ENCODE measurements at regions not wholly inside any gene's neighbourhood (a gene's known extent, or its start where the extent isn't known, plus 50 kb on each side); places are given as distances from the start of the nearest gene placed in this dataset.
"Not testable (repeated sequence)": the region's sequence is repeated elsewhere in the genome, so short reads cannot be mapped to it uniquely, and the experiment has no call there.

DNA sequence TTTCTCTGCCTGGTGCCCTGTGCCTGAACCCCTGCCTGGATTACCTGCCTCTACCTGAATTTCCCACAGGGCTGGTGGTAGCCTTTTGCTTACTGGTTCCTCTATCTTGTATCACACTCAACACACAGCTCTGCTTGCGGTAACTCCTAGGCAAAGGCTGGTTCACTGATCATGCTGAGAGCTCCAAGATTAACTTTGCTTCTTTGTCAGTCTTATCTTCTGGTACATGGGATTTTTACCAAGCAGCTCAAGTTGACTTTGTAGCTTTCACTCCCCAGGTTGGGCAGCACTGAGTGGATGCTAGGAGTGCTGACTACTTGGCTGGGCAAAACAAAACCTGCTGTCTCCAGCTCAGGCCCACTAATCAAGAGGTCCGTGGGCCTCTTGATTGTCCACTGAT lies 145.9 kb upstream of the GLRA1 start:
- Mint-ChIP-seq H3K4me1 (no peaks in the 10 kb centered on the region), H3K4me3 (no peak overlapping the region), H3K27me3 (peaks cover 4% of the 10 kb centered on the region), H3K27ac (no peak overlapping the region), H3K36me3 (ENCODE audit: low read depth) (no peaks in the 10 kb centered on the region), H3K9me3 (no peaks in the 10 kb centered on the region)
- ChIA-PET POLR2A (no interaction called here), CTCF (no interaction called here)
- no peak for DNase-seq

DNA sequence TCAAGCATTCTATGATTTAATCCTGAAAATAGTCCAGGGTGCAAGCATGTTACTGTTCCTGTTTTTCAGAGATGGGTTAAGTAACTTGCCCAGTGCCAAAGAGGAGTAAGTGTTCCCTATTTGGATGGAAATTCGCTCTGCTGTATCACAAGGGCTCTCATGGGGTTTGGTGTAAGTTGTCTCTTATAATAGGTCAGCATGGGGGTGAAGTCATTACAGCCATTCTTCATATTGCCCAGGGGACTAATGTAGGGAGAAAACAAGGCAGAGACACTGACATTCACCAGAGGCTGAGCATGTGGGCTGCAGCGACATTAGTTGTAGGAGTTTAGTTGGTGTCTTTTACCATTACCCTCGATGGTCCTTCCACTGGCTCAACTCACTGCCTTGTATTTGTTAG lies 142.1 kb upstream of the GLRA1 start:
- Mint-ChIP-seq H3K4me3 (no peak overlapping the region), H3K36me3 (ENCODE audit: low read depth) (no peaks in the 10 kb centered on the region), H3K4me1 (no peaks in the 10 kb centered on the region), H3K27me3 (no peaks in the 10 kb centered on the region), H3K9me3 (no peaks in the 10 kb centered on the region), H3K27ac (no peak overlapping the region)
- DNase-seq, result no peak
- ChIA-PET POLR2A (interaction anchor here (0.8 kb wide), 1 partner anchor 43 kb away, joined by 3 read pairs; no protein-coding TSS in a partner anchor), CTCF (no interaction called here)

DNA sequence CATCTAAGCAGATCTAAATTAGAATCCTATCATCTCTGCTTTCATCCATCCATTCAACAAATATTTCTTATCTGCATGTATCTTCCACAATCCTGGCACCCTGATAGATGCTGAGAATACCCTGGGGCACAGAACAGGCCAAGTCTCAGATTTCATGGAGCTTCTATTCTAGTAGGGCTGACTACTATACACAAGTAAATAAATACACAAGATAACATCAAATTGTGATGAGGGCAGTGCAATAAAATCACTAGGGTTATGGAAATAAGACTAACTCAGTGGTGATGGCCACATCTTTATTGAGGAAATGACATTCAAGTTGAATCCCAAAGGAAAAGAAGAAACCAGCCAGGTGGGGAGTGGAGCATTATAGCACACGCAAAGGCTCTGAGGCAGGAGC lies 138.4 kb upstream of the GLRA1 start:
- H3K36me3 Mint-ChIP-seq (ENCODE audit: low read depth), result no peaks in the 10 kb centered on the region

DNA sequence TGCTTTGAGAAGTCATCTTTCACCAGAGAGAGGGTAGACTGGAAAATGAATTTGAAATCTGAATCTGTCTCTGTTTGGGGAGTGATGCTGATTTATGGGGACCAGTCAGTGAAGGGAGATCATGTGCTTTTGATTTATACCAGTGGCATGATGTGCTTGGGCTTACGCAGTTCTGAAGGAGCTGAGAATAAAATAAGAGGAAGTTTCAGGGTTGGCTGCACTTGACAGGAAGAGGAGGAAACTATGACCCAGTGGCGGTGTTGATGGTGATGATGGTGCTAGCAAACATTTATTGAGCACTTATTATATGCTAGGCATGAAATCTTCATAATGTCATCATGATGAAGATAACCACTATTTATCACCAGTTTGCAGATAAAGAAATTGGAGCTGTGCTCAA lies 136.4 kb upstream of the GLRA1 start:
- Mint-ChIP-seq H3K27me3 (no peaks in the 10 kb centered on the region), H3K4me1 (no peaks in the 10 kb centered on the region), H3K27ac (no peak overlapping the region), H3K9me3 (no peaks in the 10 kb centered on the region), H3K36me3 (ENCODE audit: low read depth) (no peaks in the 10 kb centered on the region), H3K4me3 (no peak overlapping the region)
- CTCF ChIA-PET, result no interaction called here
- POLR2A ChIA-PET, result no interaction called here
- no peak for DNase-seq

More for the DNA sequence above, 138.4 kb upstream of the GLRA1 start:
- ChIA-PET POLR2A (no interaction called here), CTCF (no interaction called here)
- no peaks in the 10 kb centered on the region for H3K9me3 Mint-ChIP-seq
- no peaks in the 10 kb centered on the region for H3K27me3 Mint-ChIP-seq
- no peak for DNase-seq
- H3K4me1 Mint-ChIP-seq, result no peaks in the 10 kb centered on the region
- no peak overlapping the region for H3K4me3 Mint-ChIP-seq
- H3K27ac Mint-ChIP-seq, result no peak overlapping the region

DNA sequence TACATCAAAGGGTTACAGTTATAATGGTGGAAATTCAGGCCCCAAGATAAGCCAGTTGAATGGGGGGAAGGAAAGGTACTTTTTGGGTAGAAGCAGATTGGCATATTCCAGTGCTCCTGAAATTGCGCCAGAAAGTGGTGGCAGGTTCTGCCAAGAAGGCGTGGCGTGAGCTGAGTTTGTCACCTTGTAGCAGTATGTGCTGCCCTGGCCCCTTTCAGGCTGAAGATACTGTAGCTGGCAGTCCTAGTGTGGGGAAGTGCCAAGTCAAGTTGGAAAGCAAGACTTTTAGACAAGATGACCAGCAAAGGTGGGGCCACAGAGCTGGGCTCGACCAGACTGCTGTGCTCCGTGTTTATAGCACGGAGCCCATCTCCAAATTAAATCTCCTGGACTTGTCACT lies 133.6 kb upstream of the GLRA1 start:
- Mint-ChIP-seq H3K36me3 (ENCODE audit: low read depth) (no peaks in the 10 kb centered on the region), H3K27me3 (no peaks in the 10 kb centered on the region), H3K4me1 (no peaks in the 10 kb centered on the region), H3K27ac (no peak overlapping the region), H3K4me3 (no peak overlapping the region), H3K9me3 (peaks cover 3% of the 10 kb centered on the region)
- ChIA-PET POLR2A (no interaction called here), CTCF (no interaction called here)
- no peak for DNase-seq

DNA sequence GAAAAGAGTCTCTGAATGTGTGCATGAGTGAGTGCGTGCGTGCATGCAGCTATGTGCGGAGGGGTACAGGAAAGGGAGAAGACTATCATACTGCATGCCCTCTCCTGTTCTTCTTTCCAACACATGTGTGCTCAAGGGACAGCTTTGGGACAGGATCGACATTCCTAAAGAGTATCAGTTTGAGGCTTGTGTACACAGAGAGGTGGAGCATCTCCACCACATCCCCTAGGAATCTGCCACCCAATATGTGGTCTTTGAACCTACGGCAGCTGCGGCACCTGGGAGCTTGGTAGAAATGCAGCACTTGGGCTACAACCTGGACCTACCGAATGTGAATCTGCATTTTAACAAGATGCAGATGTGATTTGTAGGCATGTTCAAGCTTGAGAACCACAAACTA lies 132.3 kb upstream of the GLRA1 start:
- ChIA-PET POLR2A (no interaction called here), CTCF (no interaction called here)
- H3K36me3 Mint-ChIP-seq (ENCODE audit: low read depth), result no peaks in the 10 kb centered on the region
- no peak for DNase-seq
- no peaks in the 10 kb centered on the region for H3K27me3 Mint-ChIP-seq
- H3K9me3 Mint-ChIP-seq, result peaks cover 6% of the 10 kb centered on the region
- H3K4me3 Mint-ChIP-seq, result no peak overlapping the region
- H3K4me1 Mint-ChIP-seq, result no peaks in the 10 kb centered on the region
- H3K27ac Mint-ChIP-seq, result no peak overlapping the region

DNA sequence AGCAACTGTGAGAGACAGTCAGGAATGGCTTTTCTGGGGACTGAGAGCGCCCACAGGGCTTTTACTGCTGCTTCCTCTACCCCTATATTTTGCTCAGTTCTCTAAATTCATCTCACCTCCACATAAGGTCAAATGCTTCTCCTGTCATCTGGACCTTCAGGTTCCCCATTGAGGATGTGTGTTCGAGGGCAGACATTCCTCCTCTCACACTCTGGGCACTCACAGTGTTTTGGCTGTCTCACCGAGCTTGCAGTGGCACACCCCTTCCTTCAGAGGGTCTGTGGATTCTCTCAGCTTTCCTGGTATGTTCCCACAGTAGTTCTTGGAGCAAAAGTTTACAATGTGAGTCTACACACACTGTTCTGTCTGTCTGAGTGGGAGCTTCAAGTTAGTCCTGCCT lies 127.8 kb upstream of the GLRA1 start:
- peaks cover 9% of the 10 kb centered on the region for H3K9me3 Mint-ChIP-seq
- H3K27me3 Mint-ChIP-seq, result no peaks in the 10 kb centered on the region
- no peak overlapping the region for H3K4me3 Mint-ChIP-seq
- DNase-seq, result no peak
- no peak overlapping the region for H3K27ac Mint-ChIP-seq
- ChIA-PET CTCF (no interaction called here), POLR2A (no interaction called here)
- H3K36me3 Mint-ChIP-seq (ENCODE audit: low read depth), result no peaks in the 10 kb centered on the region
- H3K4me1 Mint-ChIP-seq, result no peaks in the 10 kb centered on the region

DNA sequence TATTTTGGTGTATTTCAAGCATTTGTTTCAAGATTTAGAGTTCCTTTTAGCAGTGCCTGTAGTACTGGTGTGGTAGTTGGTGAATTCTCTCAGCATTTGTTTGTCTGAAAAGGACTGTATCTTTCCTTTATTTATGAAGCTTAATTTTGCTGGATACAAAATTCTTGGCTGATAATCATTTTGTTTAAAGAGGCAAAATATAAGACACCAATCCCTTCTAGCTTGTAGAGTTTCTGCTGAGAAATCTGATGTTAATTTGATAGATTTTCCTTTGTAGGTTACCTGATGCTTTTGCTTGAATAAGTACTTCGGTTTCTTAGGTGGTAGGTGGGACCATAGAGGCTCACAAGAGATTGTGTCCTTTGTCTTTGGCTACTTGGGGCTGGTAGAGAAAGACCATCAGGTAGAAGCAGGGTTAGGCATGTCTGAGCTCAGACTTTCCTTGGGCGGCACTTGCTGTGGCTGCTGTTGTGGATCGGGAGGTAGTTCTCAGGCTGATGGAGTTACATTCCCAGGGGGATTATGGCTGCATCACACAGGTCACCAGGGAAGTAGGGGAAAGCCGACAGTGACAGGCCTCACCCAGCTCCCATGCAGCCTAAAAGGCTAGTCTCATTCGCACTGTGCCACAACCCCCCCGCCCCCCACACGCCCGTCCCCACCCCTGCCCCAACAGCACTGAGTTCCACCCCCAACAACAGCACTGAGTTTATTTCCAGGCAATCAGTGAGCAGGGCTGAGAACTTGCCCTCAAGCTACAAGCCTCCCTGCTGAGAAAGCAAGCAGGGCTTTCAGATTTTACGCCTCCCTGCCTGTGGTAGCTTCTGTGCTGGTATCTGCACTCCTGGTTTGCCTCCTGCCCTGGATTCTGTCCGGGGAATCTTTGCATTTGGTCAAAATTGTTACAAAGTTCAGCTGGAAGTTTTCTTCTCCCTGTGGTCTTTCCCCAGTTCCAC lies 127.1 kb upstream of the GLRA1 start:
- H3K9me3 Mint-ChIP-seq, result peaks cover 9% of the 10 kb centered on the region
- no peaks in the 10 kb centered on the region for H3K27me3 Mint-ChIP-seq
- POLR2A ChIA-PET, result no interaction called here
- no peaks in the 10 kb centered on the region for H3K4me1 Mint-ChIP-seq
- no peak for DNase-seq
- no peaks in the 10 kb centered on the region for H3K36me3 Mint-ChIP-seq (ENCODE audit: low read depth)
- no peak overlapping the region for H3K27ac Mint-ChIP-seq
- CTCF ChIA-PET, result no interaction called here
- no peak overlapping the region for H3K4me3 Mint-ChIP-seq

DNA sequence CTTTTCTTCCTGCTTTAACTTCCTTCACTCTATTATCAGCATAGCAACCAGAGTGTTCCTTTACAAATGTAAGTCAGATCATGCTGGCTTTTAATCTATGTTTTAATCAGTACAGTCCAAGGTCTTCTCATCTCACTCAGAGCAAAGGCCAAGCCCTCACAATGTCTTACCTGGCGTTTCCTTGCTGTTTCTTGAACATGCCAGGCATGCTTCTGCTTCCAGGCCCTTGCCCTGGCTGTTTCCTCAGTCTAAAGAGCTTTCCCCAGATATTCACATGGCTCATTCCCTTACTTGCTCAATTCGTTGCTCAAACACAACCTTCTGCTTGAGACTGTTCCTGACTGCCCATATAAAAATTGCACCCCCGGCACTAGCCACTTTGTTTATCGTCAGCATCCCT lies 121.7 kb upstream of the GLRA1 start:
- ChIA-PET POLR2A (no interaction called here), CTCF (no interaction called here)
- Mint-ChIP-seq H3K27ac (no peak overlapping the region), H3K27me3 (no peaks in the 10 kb centered on the region), H3K9me3 (peaks cover 4% of the 10 kb centered on the region), H3K4me1 (no peaks in the 10 kb centered on the region), H3K36me3 (ENCODE audit: low read depth) (no peaks in the 10 kb centered on the region), H3K4me3 (no peak overlapping the region)
- DNase-seq, result no peak

DNA sequence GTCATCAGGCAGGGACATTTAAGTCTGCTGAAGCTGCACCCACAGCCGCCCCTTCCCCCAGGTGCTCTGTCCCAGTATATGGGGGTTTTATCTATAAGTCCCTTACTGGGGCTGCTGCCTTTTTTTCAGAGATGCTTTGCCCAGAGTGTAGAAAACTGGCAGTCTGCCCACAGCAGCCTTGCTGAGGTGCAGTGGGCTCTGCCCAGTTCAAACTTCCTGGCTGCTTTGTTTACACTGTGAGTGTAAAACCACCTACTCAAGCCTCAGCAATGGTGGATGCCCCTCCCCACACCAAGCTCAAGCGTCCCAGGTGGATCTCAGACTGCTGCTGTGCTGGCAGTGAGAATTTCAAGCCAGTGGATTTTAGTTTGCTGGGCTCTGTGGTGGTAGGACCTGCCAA lies 114.2 kb upstream of the GLRA1 start:
- H3K27ac Mint-ChIP-seq; H3K36me3 Mint-ChIP-seq (ENCODE audit: low read depth); H3K4me3 Mint-ChIP-seq; H3K27me3 Mint-ChIP-seq; H3K4me1 Mint-ChIP-seq; H3K9me3 Mint-ChIP-seq; POLR2A ChIA-PET: not testable (repeated sequence)
- peak; percentile 16 for DNase-seq
- CTCF ChIA-PET, result interaction anchor here (0.8 kb wide), 1 partner anchor 436 kb away, joined by 4 read pairs; no protein-coding TSS in a partner anchor

DNA sequence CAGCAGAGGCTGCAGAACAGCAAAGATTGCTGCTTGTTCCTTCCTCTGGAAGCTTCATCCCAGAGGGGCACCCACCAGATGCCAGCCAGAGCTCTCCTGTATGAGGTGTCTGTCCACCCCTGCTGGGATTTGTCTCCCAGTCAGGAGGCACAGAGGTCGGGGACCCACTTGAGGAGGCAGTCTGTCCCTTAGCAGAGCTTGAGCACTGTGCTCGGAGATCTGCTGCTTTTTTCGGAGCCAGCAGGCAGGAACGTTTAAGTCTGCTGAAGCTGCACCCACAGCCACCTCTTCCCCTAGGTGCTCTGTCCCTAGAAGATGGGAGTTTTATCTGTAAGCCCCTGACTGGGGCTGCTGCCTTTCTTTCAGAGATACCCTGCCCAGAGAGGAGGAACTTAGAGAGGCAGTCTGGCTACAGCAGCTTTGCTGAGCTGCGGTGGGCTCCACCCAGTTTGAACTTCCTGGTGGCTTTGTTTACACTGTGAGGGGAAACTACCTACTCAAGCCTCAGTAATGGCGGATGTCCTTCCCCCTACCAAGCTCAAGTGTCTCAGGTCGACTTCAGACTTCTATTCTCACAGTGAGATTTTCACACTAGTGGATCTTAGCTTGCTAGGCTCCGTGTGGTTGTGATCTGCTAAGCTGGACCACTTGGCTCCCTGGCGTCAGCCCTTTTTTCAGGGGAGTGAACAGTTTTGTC lies 101.8 kb upstream of the GLRA1 start:
- peaks cover 22% of the 10 kb centered on the region for H3K36me3 Mint-ChIP-seq (ENCODE audit: low read depth)
- not testable (repeated sequence) for H3K27me3 Mint-ChIP-seq, H3K4me3 Mint-ChIP-seq
- peak; percentile 73 for DNase-seq
- ChIA-PET POLR2A (interaction anchor here (0.7 to 1.2 kb wide), 2 partner anchors 22 to 255 kb away, joined by 3 to 4 read pairs; partner anchors contain the start of gene G3BP1), CTCF (interaction anchor here (1.0 to 1.1 kb wide), 2 partner anchors 78 to 201 kb away, joined by 3 to 5 read pairs; no protein-coding TSS in a partner anchor)
- peaks cover 22% of the 10 kb centered on the region for H3K4me1 Mint-ChIP-seq
- H3K9me3 Mint-ChIP-seq, result peaks cover 35% of the 10 kb centered on the region
- peak overlapping the region; percentile 70 for H3K27ac Mint-ChIP-seq

DNA sequence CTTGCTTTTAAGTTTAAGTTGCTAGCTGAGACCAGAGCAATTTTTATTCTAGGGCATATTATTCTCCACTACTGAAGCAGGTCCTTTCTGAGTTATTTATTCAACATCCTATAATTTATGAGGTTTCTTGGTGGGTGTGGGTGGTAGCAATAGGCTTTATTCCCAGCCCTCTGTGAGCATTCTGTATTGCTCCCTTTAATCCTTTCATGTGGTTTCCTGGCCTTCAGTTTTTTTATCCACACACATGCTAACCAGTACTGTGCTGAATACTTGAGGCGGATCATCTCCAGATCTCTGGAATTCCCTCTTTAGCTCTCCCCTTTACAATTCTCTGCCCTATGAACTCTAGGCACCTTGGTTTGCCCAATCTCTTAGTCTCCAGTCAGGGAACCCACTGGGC lies 91.8 kb upstream of the GLRA1 start:
- no peak overlapping the region for H3K4me3 Mint-ChIP-seq
- H3K27ac Mint-ChIP-seq, result no peak overlapping the region
- H3K9me3 Mint-ChIP-seq, result peaks cover 7% of the 10 kb centered on the region
- no peaks in the 10 kb centered on the region for H3K36me3 Mint-ChIP-seq (ENCODE audit: low read depth)
- ChIA-PET CTCF (no interaction called here), POLR2A (no interaction called here)
- H3K4me1 Mint-ChIP-seq, result no peaks in the 10 kb centered on the region
- no peaks in the 10 kb centered on the region for H3K27me3 Mint-ChIP-seq
- no peak for DNase-seq

DNA sequence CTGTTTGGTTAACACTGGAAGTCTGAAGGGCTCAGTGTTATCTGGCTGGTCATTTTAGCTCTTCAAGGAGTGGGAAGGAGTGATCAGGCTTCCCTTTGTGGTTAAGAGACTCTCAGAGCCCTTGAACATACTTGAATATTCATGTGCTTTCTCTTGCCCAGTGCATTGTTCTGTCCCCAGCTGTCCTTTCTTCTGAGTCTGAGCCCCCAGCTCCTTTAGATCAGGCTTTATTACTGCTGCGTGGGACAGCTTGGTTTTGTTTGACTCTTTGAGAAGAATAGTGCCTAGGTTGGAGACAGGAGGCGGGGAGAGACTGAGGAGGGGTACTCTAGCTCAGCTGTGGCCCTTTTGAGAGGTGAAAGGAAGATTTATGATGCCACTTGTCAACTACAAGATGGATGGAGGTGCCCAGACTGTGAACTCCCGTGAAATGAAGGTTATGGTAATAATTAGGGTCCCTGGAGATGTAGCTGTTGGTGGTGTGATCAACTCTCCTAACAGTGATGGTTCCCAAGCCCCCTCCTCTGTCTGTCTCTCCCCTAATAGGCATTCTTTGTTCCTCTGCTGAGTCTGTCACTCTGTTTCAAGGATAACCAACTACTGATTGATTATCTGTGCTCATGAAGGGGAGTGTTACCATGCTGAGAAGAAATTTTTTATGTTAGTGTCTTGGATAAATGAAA lies 83.1 kb upstream of the GLRA1 start:
- ChIA-PET CTCF (no interaction called here), POLR2A (no interaction called here)
- no peak for DNase-seq
- H3K36me3 Mint-ChIP-seq (ENCODE audit: low read depth), result no peaks in the 10 kb centered on the region
- H3K27me3 Mint-ChIP-seq, result no peaks in the 10 kb centered on the region
- H3K4me3 Mint-ChIP-seq, result no peak overlapping the region
- H3K9me3 Mint-ChIP-seq, result no peaks in the 10 kb centered on the region
- H3K27ac Mint-ChIP-seq, result no peak overlapping the region
- H3K4me1 Mint-ChIP-seq, result no peaks in the 10 kb centered on the region

Data from activated CD4-positive, alpha-beta memory T cell treated with anti-CD3 and anti-CD28 coated beads, Interleukin-2, amount 10 ng/mL, durations not matched to agents 7 days and 5 days (primary cell).